HG03159 (cell line): ENCODE measurements at regions not wholly inside any gene's neighbourhood (a gene's known extent, or its start where the extent isn't known, plus 50 kb on each side); places are given as distances from the start of the nearest gene placed in this dataset.
"Not testable (repeated sequence)": the region's sequence is repeated elsewhere in the genome, so short reads cannot be mapped to it uniquely, and the experiment has no call there.

Experiments
- ATAC-seq: cut with Tn5 transposase; IDR thresholded peaks from one replicate; pipeline ENCODE4 v1.9.1; 2021; ENCODE audit warnings: mild to moderate bottlenecking, moderate library complexity; ENCODE audit not compliant: unreplicated experiment

GRCh38 chr14:46147452-46147851 lies 504.1 kb downstream of the RPL10L start:
- no peak for ATAC-seq

- no peak for ATAC-seq
Observed at GRCh38 chr14:46147024-46147423, 504.6 kb downstream of the RPL10L start.

GRCh38 chr14:46140445-46140844 lies 511.1 kb downstream of the RPL10L start:
- ATAC-seq, result no peak

- no peak for ATAC-seq
Observed at GRCh38 chr14:46139649-46140048, 511.9 kb downstream of the RPL10L start.

- ATAC-seq, result no peak
Observed at GRCh38 chr14:46137786-46138185, 513.8 kb downstream of the RPL10L start.

- no peak for ATAC-seq
Observed at GRCh38 chr14:46136456-46136855, 515.1 kb downstream of the RPL10L start.

- ATAC-seq, result no peak
Observed at GRCh38 chr14:46108228-46108627, 543.4 kb downstream of the RPL10L start.

GRCh38 chr14:46100901-46101300 lies 550.7 kb downstream of the RPL10L start:
- not testable (repeated sequence) for ATAC-seq

- no peak for ATAC-seq
Observed at GRCh38 chr14:46091819-46092218, 559.8 kb downstream of the RPL10L start.

GRCh38 chr14:46087604-46088003 lies 564.0 kb downstream of the RPL10L start:
- no peak for ATAC-seq

- ATAC-seq, result no peak
Observed at GRCh38 chr14:46074061-46074460, 577.5 kb downstream of the RPL10L start.

GRCh38 chr14:46063872-46064271 lies 587.7 kb downstream of the RPL10L start:
- no peak for ATAC-seq

GRCh38 chr14:46058964-46059563 lies 592.5 kb downstream of the RPL10L start:
- no peak for ATAC-seq

GRCh38 chr14:46057799-46058198 lies 593.8 kb downstream of the RPL10L start:
- ATAC-seq, result no peak

- no peak for ATAC-seq
Observed at GRCh38 chr14:46054526-46054925, 597.1 kb downstream of the RPL10L start.

GRCh38 chr14:46053221-46053620 lies 598.4 kb downstream of the RPL10L start:
- no peak for ATAC-seq

- ATAC-seq, result no peak
Observed at GRCh38 chr14:46051796-46052195, 599.8 kb downstream of the RPL10L start.

GRCh38 chr14:46048127-46048526 lies 603.5 kb downstream of the RPL10L start:
- no peak for ATAC-seq

GRCh38 chr14:46036099-46036498 lies 615.5 kb downstream of the RPL10L start:
- no peak for ATAC-seq

GRCh38 chr14:46034305-46034704 lies 617.3 kb downstream of the RPL10L start:
- no peak for ATAC-seq

- ATAC-seq, result no peak
Observed at GRCh38 chr14:46018846-46019420, 632.6 kb downstream of the RPL10L start.

- ATAC-seq, result no peak
Observed at GRCh38 chr14:46008348-46008747, 643.2 kb downstream of the RPL10L start.

- no peak for ATAC-seq
Observed at GRCh38 chr14:45998554-45998953, 653.0 kb downstream of the RPL10L start.
